ENCODE measurements at regions not wholly inside any gene's neighbourhood (a gene's known extent, or its start where the extent isn't known, plus 50 kb on each side); places are given as distances from the start of the nearest gene placed in this dataset.

DNA sequence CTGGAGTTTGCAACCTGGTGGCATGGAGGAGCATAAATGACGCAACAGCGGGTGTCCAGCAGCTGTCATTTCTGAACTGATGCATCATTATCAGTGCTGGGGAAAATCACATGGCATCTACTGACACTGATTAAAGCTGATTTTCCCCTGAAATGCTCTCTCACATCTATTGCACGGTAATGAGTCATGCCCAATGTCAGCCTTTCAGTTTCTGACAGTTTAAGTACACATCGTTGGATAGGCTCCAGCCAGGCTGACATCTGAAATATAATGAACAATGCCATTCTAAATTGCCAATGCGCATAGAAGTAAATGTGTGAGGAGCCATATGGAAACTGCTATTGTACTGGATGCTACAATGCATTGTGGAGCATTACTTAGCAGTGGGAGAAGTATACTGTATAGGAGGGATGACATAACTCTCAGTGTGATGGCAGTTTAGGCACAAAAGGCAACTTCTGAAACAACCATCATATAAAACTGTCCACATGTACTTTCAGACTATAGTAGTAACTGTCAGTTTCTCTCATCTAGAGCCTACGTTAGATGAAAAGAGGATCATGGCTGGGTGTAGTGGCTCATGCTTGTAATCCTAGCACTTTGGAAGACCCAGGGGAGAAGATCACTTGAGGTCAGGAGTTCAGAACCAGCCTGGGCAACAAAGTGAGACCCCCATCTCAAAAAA lies 389.3 kb upstream of the DMAC1 start:
- no peak for DNase-seq (ENCODE audit: low spot score)

DNA sequence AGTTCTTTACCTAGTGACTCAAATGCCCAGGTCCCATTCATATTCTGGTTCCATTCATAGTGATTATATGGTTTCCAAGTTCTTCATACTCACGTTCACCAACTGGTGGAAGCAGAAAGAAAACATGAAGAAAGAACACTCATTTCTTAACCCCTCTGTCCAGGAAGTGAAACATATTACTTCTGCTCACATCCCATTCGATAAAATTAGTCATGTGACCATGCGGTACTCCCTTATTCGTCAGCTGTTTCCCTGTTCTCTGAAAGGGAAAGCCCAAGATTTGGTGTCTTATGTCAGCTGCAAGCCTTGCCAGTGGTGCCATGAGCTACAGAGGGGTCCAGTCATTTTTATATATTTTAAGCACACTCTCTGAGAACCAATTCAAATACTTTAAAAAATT lies 387.0 kb upstream of the DMAC1 start:
- DNase-seq (ENCODE audit: low spot score) = peak; percentile 10

- DNase-seq (ENCODE audit: low spot score) = no peak
Observed at GRCh38 chr9:8183618-8184017, 384.0 kb upstream of the DMAC1 start.

GRCh38 chr9:8179381-8180053 lies 379.9 kb upstream of the DMAC1 start:
- no peak for DNase-seq (ENCODE audit: low spot score)

DNA sequence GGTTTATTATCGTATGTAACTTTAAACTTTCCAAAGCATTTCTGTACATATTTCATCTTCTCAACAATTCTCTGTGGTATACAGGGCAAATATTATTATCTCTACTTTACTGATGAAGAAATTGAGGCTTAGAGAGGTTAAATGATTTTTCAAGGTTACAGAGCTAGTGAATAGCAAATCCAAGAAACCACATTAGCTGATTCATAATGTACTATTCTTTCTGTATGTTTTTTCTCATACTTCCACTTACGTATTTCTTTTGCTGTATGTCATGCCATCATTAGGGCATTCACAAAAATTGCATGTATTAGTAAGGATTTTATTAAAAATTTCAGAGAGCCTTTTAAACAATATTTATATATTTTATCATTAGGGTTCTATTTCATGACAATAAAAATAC lies 372.4 kb upstream of the DMAC1 start:
- no peak for DNase-seq (ENCODE audit: low spot score)

DNA sequence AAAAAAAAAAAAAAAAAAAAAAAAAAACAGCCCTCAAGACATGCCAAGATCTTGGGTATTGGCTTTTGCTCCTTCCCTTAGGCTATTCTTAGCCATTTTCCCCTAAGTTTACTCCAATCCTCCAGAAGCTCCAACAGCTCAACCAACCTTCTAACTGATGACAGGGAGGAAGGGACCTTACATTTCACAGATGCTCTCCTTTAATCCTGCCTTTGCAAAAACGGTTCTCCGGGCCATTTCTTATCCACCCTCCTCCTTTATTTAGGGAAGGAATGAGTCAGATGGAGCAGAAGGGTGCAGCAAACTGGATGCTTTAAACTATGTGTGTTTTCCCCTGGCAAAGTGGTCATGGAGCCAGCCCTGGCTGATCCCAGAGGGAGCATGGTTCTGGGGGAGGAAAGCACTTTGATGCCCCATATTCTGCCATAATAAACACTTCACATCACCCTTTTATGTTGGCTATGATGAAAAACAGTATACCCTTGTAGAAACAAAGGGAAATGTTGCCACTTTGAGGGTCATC lies 369.4 kb upstream of the DMAC1 start:
- DNase-seq (ENCODE audit: low spot score) = no peak

- no peak for DNase-seq (ENCODE audit: low spot score)
Observed at GRCh38 chr9:8160787-8161186, 361.2 kb upstream of the DMAC1 start.

GRCh38 chr9:8158574-8158973 lies 359.0 kb upstream of the DMAC1 start:
- DNase-seq (ENCODE audit: low spot score) = no peak

DNA sequence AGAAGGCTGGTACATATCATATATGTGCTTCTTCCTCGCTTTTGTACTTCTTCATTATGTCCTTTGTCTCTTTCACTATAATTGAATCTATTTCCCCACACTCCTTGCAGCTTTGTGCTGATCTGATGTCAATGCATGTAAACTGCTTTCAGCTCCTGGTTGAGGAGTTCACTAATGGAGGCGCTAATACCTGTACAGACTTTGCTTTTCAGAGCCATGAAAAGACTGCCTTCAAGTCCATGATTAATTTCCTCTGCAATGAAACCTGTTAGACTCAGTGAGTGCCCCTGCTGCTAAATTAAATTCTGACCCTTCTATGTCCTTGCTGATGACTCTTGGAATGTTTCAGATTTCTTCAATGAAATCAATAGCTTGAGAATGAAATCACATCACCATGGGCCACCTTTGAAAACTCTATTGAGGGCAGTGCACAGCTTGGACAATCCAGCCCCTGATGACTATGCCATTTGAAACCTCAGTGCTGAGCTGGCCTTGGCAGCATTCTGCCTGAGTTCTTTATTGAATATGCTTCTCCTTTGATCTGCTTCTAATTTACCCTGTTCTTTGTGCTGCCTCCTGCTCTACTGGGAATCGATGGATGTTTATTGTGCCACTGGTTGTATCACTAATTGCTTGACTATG lies 358.2 kb upstream of the DMAC1 start:
- DNase-seq (ENCODE audit: low spot score) = no peak

DNA sequence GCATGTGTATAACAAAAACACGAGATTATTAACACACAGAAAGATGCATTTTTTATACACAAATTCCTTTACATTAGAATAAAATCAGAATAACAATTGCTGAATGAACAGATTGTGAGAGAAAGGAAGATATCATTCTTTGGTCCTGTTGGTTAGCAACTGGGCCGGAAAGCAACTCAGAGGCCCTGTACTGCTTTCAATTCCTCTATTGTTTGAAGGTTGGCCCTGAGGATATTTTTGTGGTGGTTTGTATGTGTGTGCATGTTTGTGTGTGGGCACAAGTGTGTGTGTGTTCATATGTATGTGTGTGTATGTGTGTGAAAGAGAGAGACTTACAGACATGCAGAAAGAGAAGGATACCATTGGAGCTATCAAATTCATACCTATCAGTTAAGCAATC lies 356.8 kb upstream of the DMAC1 start:
- DNase-seq (ENCODE audit: low spot score) = no peak

GRCh38 chr9:8155706-8156105 lies 356.1 kb upstream of the DMAC1 start:
- DNase-seq (ENCODE audit: low spot score) = no peak

DNA sequence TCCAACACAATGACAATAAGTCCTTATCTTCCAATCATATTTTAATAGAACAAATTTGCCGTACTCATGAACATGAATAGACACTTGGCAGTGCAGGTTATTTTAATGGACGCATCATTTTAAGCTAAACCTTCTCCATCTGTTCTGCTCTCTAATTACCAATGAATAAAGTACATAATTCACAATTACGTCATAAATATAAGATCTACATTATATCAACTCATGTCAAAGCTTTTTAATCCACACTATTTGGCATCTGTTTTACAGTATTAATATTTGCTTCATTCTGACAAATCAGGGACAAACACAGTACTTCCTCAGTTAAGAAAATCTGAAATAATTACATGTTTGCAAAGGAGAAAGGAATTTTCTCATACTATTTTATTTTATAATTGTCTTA lies 344.1 kb upstream of the DMAC1 start:
- DNase-seq (ENCODE audit: low spot score) = no peak

DNA sequence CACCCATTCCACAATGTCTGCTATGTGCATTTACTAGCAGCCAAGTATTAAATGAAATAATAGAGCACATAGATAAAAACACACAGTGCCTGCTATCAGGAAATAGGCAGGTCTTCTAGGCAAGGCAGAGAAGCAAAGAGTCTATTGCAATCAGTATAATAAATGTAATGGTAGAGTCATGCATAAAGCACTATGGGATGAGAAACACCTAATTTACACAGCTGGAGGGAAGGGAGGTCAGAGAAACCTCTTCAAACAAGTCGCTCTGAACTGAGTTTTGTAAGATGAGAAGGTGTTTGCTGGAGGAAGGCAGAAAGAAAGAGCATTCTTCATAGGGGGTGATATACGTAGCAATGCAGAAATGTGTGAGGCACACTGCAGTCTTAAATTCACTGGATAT lies 341.0 kb upstream of the DMAC1 start:
- DNase-seq (ENCODE audit: low spot score) = no peak

- no peak for DNase-seq (ENCODE audit: low spot score)
Observed at GRCh38 chr9:8139756-8140155, 340.2 kb upstream of the DMAC1 start.

DNA sequence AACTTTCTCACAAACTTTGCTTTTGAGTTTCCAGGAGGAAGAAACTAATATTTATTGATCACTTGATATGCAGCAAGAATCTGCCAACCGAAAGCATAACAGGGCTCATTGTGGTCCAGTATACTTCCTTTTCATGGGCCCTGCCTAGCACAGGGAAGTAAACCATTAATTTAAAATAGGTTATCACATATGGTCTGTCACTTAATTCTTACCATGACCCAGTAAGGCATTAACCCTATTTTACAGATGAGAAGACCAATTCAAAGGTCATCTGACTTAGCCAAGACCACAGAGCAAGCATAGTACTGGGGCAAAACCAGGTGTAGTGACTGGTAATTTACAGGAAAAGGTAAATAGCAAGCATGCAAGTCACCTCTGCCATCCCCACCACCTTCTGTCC lies 336.9 kb upstream of the DMAC1 start:
- no peak for DNase-seq (ENCODE audit: low spot score)

GRCh38 chr9:8134635-8135034 lies 335.1 kb upstream of the DMAC1 start:
- no peak for DNase-seq (ENCODE audit: low spot score)

- no peak for DNase-seq (ENCODE audit: low spot score)
Observed at GRCh38 chr9:8133606-8134005, 334.0 kb upstream of the DMAC1 start.

DNA sequence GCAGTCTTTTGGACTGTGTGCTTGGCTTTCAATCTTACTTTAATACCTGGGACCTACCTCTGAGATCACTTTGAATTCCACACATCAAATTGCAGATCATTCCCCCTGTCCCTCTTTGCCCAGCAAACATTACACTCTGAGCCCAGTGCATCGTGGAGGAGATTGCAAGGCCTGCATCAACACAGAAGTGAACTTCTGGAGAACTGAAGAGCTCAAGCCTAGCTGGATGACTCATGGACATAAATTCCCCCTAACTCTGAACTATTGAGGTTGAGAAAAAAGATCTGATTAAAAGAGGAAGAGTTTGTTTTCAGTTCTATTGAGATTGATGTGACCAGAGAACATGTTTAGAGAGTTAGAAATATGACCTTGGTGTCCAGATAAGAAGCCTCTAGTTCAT lies 316.0 kb upstream of the DMAC1 start:
- no peak for DNase-seq (ENCODE audit: low spot score)

GRCh38 chr9:8114826-8115225 lies 315.2 kb upstream of the DMAC1 start:
- no peak for DNase-seq (ENCODE audit: low spot score)

- DNase-seq (ENCODE audit: low spot score) = no peak
Observed at GRCh38 chr9:8106362-8106761, 306.8 kb upstream of the DMAC1 start.

- no peak for DNase-seq (ENCODE audit: low spot score)
Observed at GRCh38 chr9:8101607-8102006, 302.0 kb upstream of the DMAC1 start.

DNA sequence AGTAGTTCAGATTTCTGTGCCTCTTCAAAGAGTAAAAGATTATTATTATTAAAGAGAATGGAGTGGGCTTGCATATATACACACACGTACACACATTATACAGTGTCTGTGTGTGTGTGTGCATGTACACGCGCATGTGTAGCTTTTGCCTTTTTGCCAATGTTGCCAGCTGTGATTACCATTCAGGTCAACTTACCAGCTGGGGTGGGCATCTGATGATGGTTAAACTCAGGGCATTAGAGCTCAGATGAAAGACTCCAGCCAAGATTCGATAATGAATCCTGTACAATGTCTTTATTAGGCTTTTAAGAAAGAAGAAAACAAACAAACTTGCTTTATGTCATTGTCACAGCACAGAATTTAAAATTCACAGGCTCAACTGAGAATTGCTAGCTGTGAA lies 296.5 kb upstream of the DMAC1 start:
- DNase-seq (ENCODE audit: low spot score) = no peak

GRCh38 chr9:8095672-8096086 lies 296.1 kb upstream of the DMAC1 start:
- no peak for DNase-seq (ENCODE audit: low spot score)
